Neural progenitor cell (in vitro differentiated cells): ENCODE measurements at regions not wholly inside any gene's neighbourhood (a gene's known extent, or its start where the extent isn't known, plus 50 kb on each side); places are given as distances from the start of the nearest gene placed in this dataset.

Source experiments
- CTCF ChIP-seq: fragments of 200-600 bp; sonication (generic); IDR thresholded peaks from 2 replicates; pipeline ENCODE4 v1.5.1; 2017; ENCODE audit warnings: antibody characterized with exemption, mild to moderate bottlenecking
- EZH2 ChIP-seq: fragments of 200-600 bp; sonication (generic); IDR thresholded peaks from 2 replicates; pipeline ENCODE4 v1.6.1; 2017; ENCODE audit warnings: antibody characterized with exemption, mild to moderate bottlenecking, moderate library complexity
- EZH2phosphoT487 ChIP-seq: fragments of 200-600 bp; sonication (generic); IDR thresholded peaks from 2 replicates; pipeline ENCODE4 v1.6.1; 2017; ENCODE audit warnings: antibody characterized with exemption

- TF ChIP-seq CTCF (no peak), EZH2phosphoT487 (no peak), EZH2 (no peak)
These were observed 218.0 kb upstream of the SERP2 start for GRCh38 chr13:44155422-44156293.
